Endothelial cell of umbilical vein (primary cell): ENCODE measurements at regions not wholly inside any gene's neighbourhood (a gene's known extent, or its start where the extent isn't known, plus 50 kb on each side); places are given as distances from the start of the nearest gene placed in this dataset.

Experiments
- BruUV-seq: library from RNA; stranded (reverse); fragments of 400-500 nt; replicated peaks from 2 replicates; lab custom pipeline; 2021; lab: Mats Ljungman, UMichigan
- CTCF ChIA-PET: fragments of 300-600, 350-600 bp; sonication (Branson Sonifier 250); formaldehyde crosslinking; loops from one replicate; lab custom pipeline; 2021; ENCODE audit warnings: antibody characterized with exemption, inconsistent platforms; lab: Charles Lee
- POLR2A ChIA-PET: fragments of 300-600, 350-600 bp; sonication (Branson Sonifier 250); formaldehyde crosslinking; loops from one replicate; lab custom pipeline; 2021; ENCODE audit warnings: antibody characterized with exemption, inconsistent platforms; lab: Charles Lee
- DNase-seq: peaks from one replicate; pipeline ENCODE4 v3.0.0-alpha.2; 2011; ENCODE audit warnings: low read depth, low spot score
- FAIRE-seq: peaks from 2 replicates; lab custom pipeline; 2011; peaks lifted over from hg19 to GRCh38; lab: Jason Lieb, UNC
- H2AFZ ChIP-seq: 2 replicates; pipeline ENCODE4 v1.6.0; 2012; ENCODE audit warnings: low read depth, low read length, control low read depth, inconsistent platforms
- H3K27ac ChIP-seq: 2 replicates; pipeline ENCODE4 v1.5.1; 2011; ENCODE audit warnings: low read depth, mild to moderate bottlenecking, control low read depth, low read length, moderate library complexity; ENCODE audit not compliant: insufficient read depth
- H3K27me3 ChIP-seq, 2 experiments: 2 replicates each; pipeline versions ENCODE4 v1.6.0 to v1.6.1; 2011; ENCODE audit warnings: low read length in 2 of 2, mixed read lengths in 1 of 2; ENCODE audit not compliant: control insufficient read depth in 2 of 2, insufficient read depth in 2 of 2
- H3K36me3 ChIP-seq, 2 experiments: 2 replicates in 1 of 2; 3 replicates in 1 of 2; pipeline ENCODE4 v1.5.1; 2011; ENCODE audit warnings: low read length in 2 of 2, mild to moderate bottlenecking in 1 of 2, moderate library complexity in 1 of 2; ENCODE audit not compliant: control insufficient read depth in 2 of 2, insufficient read depth in 2 of 2; ENCODE audit errors: extremely low read depth in 1 of 2
- H3K4me1 ChIP-seq: 3 replicates; pipeline ENCODE4 v1.5.1; 2011; ENCODE audit warnings: mild to moderate bottlenecking, low read length; ENCODE audit not compliant: control insufficient read depth, insufficient read depth; ENCODE audit errors: extremely low read depth
- H3K4me2 ChIP-seq: 2 replicates; pipeline ENCODE4 v1.6.1; 2011; ENCODE audit warnings: low read length, control low read depth, mixed read lengths; ENCODE audit not compliant: insufficient read depth
- H3K4me3 ChIP-seq, 3 experiments: fragments of 200-600 bp in 1 of 3; sonication (generic), shearing (Covaris generic) in 1 of 3; replicated peaks in 1 of 3; 2 replicates each; pipeline ENCODE4 v1.5.1; 2011 to 2016; ENCODE audit warnings: control low read depth in 3 of 3, low read length in 3 of 3, mild to moderate bottlenecking in 2 of 3, inconsistent platforms in 1 of 3, low read depth in 1 of 3, moderate library complexity in 1 of 3; ENCODE audit not compliant: insufficient read depth in 1 of 3
- H3K79me2 ChIP-seq: 2 replicates; pipeline ENCODE4 v1.6.0; 2012; ENCODE audit warnings: low read length, inconsistent platforms; ENCODE audit not compliant: control insufficient read depth, insufficient read depth
- H3K9ac ChIP-seq: replicated peaks from 2 replicates; pipeline ENCODE3; 2011; ENCODE audit warnings: low read length, control low read depth; ENCODE audit not compliant: insufficient read depth; ENCODE audit errors: extremely low read depth
- H3K9me1 ChIP-seq: replicated peaks from 3 replicates; pipeline ENCODE4 v1.6.0; 2011; ENCODE audit warnings: mild to moderate bottlenecking, low read length; ENCODE audit not compliant: control insufficient read depth, insufficient read depth; ENCODE audit errors: extremely low read depth
- H3K9me3 ChIP-seq: replicated peaks from 2 replicates; pipeline ENCODE4 v1.5.1; 2012; ENCODE audit warnings: low read length, inconsistent platforms; ENCODE audit not compliant: control insufficient read depth, insufficient read depth
- H4K20me1 ChIP-seq: replicated peaks from 2 replicates; pipeline ENCODE3; 2011; ENCODE audit warnings: mild to moderate bottlenecking, low read length; ENCODE audit not compliant: control insufficient read depth, insufficient read depth; ENCODE audit errors: extremely low read depth
- CTCF ChIP-seq, 2 donors: IDR thresholded peaks; 1 replicate in 1 of 2; 2 replicates in 1 of 2; pipeline ENCODE4 v1.5.1; 2011; ENCODE audit warnings: low read length in 2 of 2, mild to moderate bottlenecking in 2 of 2, moderate library complexity in 2 of 2, control low read depth in 1 of 2, inconsistent platforms in 1 of 2, low read depth in 1 of 2; ENCODE audit not compliant: insufficient read depth in 1 of 2; ENCODE audit errors: extremely low read depth in 1 of 2
- EZH2 ChIP-seq: IDR thresholded peaks from 2 replicates; pipeline ENCODE4 v1.6.1; 2012; ENCODE audit warnings: borderline replicate concordance, low read depth, mild to moderate bottlenecking, moderate library complexity, low read length, inconsistent platforms; ENCODE audit not compliant: severe bottlenecking
- FOS ChIP-seq: IDR thresholded peaks from 2 replicates; pipeline ENCODE4 v1.6.1; 2011; ENCODE audit warnings: mild to moderate bottlenecking, low read length, moderate library complexity, borderline replicate concordance; ENCODE audit not compliant: insufficient read depth
- GATA2 ChIP-seq: IDR thresholded peaks from 2 replicates; pipeline ENCODE4 v1.7.0; 2011; ENCODE audit warnings: low read depth, mild to moderate bottlenecking, moderate library complexity, mixed read lengths, low read length; ENCODE audit not compliant: insufficient read length, insufficient read depth
- JUN ChIP-seq: IDR thresholded peaks from 2 replicates; pipeline ENCODE4 v1.6.1; 2011; ENCODE audit warnings: borderline replicate concordance, low read depth; ENCODE audit not compliant: insufficient read length, insufficient read depth
- MAX ChIP-seq: IDR thresholded peaks from 2 replicates; pipeline ENCODE4 v1.6.1; 2011; ENCODE audit not compliant: insufficient read depth, insufficient read length
- MYC ChIP-seq: IDR thresholded peaks from one replicate; pipeline ENCODE4 v1.6.1; 2011; ENCODE audit warnings: mild to moderate bottlenecking, low read depth, low read length
- POLR2A ChIP-seq: IDR thresholded peaks from 2 replicates; pipeline ENCODE4 v1.6.1; 2012; ENCODE audit warnings: low read depth, mild to moderate bottlenecking, control low read depth, low read length
- POLR2AphosphoS5 ChIP-seq: IDR thresholded peaks from 2 replicates; pipeline ENCODE4 v1.6.1; 2012; ENCODE audit warnings: low read depth, mild to moderate bottlenecking, control low read depth, low read length, moderate library complexity; ENCODE audit not compliant: insufficient read depth
- dilution Hi-C: fragments of 300-500 bp; cut with MboI; formaldehyde crosslinking; loops from one replicate; pipeline ENCODE4 v1.15.0; 2019; ENCODE audit warnings: low sequenced_read_pairs; ENCODE audit not compliant: extremely low pct_ligation_motif_present
- intact Hi-C: fragments of 100-400 bp; cut with micrococcal nuclease; formaldehyde crosslinking; loops from one replicate; pipeline ENCODE4 v1.10.0; 2022

GRCh38 chr3:159637883-159638542, 350.6 kb upstream of the IL12A start:
- H3K9ac ChIP-seq = no peak overlapping the region
- TF ChIP-seq POLR2A (no peak), FOS (no peak), MAX (no peak), POLR2AphosphoS5 (no peak), MYC (no peak), GATA2 (no peak), EZH2 (no peak), JUN (no peak), CTCF (IDR thresholded peaks at IDR 0.05; ENCODE audit: extremely low read depth in 1 of 2, insufficient read depth in 1 of 2, low read depth in 1 of 2, low read length in 2 of 2) (no peak)
- H3K27me3 ChIP-seq = peaks cover 2 to 5% of the 10 kb centered on the region in 2 experiments
- DNase-seq (no peak), FAIRE-seq (no peak)
- no peak overlapping the region for H3K4me3 ChIP-seq
- no peaks in the 10 kb centered on the region for H3K36me3 ChIP-seq
- no peaks in the 10 kb centered on the region for H3K4me1 ChIP-seq
- H3K9me1 ChIP-seq = no peaks in the 10 kb centered on the region
- ChIA-PET CTCF (interaction anchor here (0.7 to 2.6 kb wide), 6 partner anchors 10 to 167 kb away, joined by 3 to 9 read pairs (median 6); no protein-coding TSS in a partner anchor), POLR2A (no interaction called here)
- no peaks in the 10 kb centered on the region for H4K20me1 ChIP-seq
- no peak overlapping the region for H3K4me2 ChIP-seq
- no peak overlapping the region for H2AFZ ChIP-seq
- dilution Hi-C loops (no loop called here), intact Hi-C loops (no loop called here)
- BruUV-seq = no TSS peak
- H3K9me3 ChIP-seq = no peaks in the 10 kb centered on the region
- no peaks in the 10 kb centered on the region for H3K79me2 ChIP-seq
- H3K27ac ChIP-seq = no peak overlapping the region
